H1 (cell line): ENCODE measurements at regions not wholly inside any gene's neighbourhood (a gene's known extent, or its start where the extent isn't known, plus 50 kb on each side); places are given as distances from the start of the nearest gene placed in this dataset.

Experiments used
- CTCF ChIA-PET: fragments of 300-600 bp; sonication (Branson Sonifier 250); formaldehyde crosslinking; loops from one replicate; lab custom pipeline; 2021; ENCODE audit not compliant: partially characterized antibody; lab: Charles Lee
- POLR2A ChIA-PET: fragments of 300-600 bp; sonication (Branson Sonifier 250); formaldehyde crosslinking; loops from one replicate; lab custom pipeline; 2021; ENCODE audit warnings: inconsistent platforms; ENCODE audit not compliant: partially characterized antibody; lab: Charles Lee
- DNase-seq, 2 experiments: peaks; one replicate each; pipeline versions ENCODE4 v3.0.0 to v3.0.0-alpha.2; 2010 to 2022; ENCODE audit warnings: low spot score in 2 of 2, low read depth in 1 of 2, mixed read lengths in 1 of 2
- FAIRE-seq: peaks from 2 replicates; lab custom pipeline; 2011; peaks lifted over from hg19 to GRCh38; lab: Jason Lieb, UNC
- H2AFZ ChIP-seq: 2 replicates; pipeline ENCODE4 v1.8.1; 2012; ENCODE audit warnings: low read length, inconsistent platforms
- H2AK5ac ChIP-seq: 2 replicates; pipeline ENCODE4 v1.6.1; 2013; ENCODE audit warnings: low read depth, low read length
- H2BK120ac ChIP-seq: replicated peaks from 2 replicates; pipeline ENCODE3; 2013; ENCODE audit warnings: low read depth, low read length, inconsistent platforms
- H2BK12ac ChIP-seq: 2 replicates; pipeline ENCODE4 v1.6.1; 2013; ENCODE audit warnings: low read depth, low read length
- H2BK15ac ChIP-seq: 2 replicates; pipeline ENCODE4 v1.6.1; 2013; ENCODE audit warnings: low read length
- H2BK20ac ChIP-seq: 2 replicates; pipeline ENCODE4 v1.6.1; 2013; ENCODE audit warnings: low read length
- H2BK5ac ChIP-seq: 2 replicates; pipeline ENCODE4 v1.6.1; 2013; ENCODE audit warnings: low read depth, low read length
- H3K14ac ChIP-seq: 2 replicates; pipeline ENCODE4 v1.6.1; 2013; ENCODE audit warnings: inconsistent platforms; ENCODE audit not compliant: insufficient read length
- H3K18ac ChIP-seq: 2 replicates; pipeline ENCODE4 v1.6.1; 2013; ENCODE audit warnings: low read length; ENCODE audit errors: extremely low read depth
- H3K23ac ChIP-seq: 2 replicates; pipeline ENCODE4 v1.6.1; 2013; ENCODE audit warnings: inconsistent platforms; ENCODE audit not compliant: insufficient read length
- H3K23me2 ChIP-seq: 2 replicates; pipeline ENCODE4 v1.6.1; 2013; ENCODE audit warnings: low read depth, low read length
- H3K27ac ChIP-seq: 2 replicates; pipeline ENCODE4 v1.6.1; 2011; ENCODE audit warnings: low read depth, low read length, inconsistent platforms
- H3K27me3 ChIP-seq, 4 experiments: replicated peaks in 1 of 4; 1 replicate in 1 of 4; 2 replicates in 3 of 4; pipeline versions ENCODE4 v1.6.1 to v1.8.1; 2011 to 2013; ENCODE audit warnings: low read length in 3 of 4, mild to moderate bottlenecking in 3 of 4, inconsistent platforms in 2 of 4, mixed read lengths in 2 of 4, moderate library complexity in 1 of 4; ENCODE audit not compliant: control insufficient read depth in 3 of 4, insufficient read depth in 3 of 4; ENCODE audit errors: extremely low read depth in 1 of 4
- H3K36me3 ChIP-seq, 4 experiments: 2 replicates each; pipeline versions ENCODE4 v1.6.1 to v1.8.1; 2011 to 2013; ENCODE audit warnings: mild to moderate bottlenecking in 4 of 4, low read length in 3 of 4, moderate library complexity in 2 of 4, control low read depth in 1 of 4, inconsistent platforms in 1 of 4; ENCODE audit not compliant: insufficient read depth in 4 of 4, control insufficient read depth in 2 of 4
- H3K4ac ChIP-seq: replicated peaks from 2 replicates; pipeline ENCODE3; 2013; ENCODE audit warnings: low read length, low read depth, mixed read lengths, inconsistent platforms; ENCODE audit not compliant: insufficient read length
- H3K4me1 ChIP-seq, 4 experiments: replicated peaks in 1 of 4; 1 replicate in 1 of 4; 2 replicates in 3 of 4; pipeline versions ENCODE4 v1.6.1 to v1.8.1; 2011 to 2013; ENCODE audit warnings: low read length in 3 of 4, inconsistent platforms in 2 of 4, mixed read lengths in 1 of 4; ENCODE audit not compliant: insufficient read depth in 4 of 4, control insufficient read depth in 3 of 4
- H3K4me2 ChIP-seq, 2 experiments: 2 replicates each; pipeline versions ENCODE4 v1.6.1 to v1.8.1; 2011 to 2013; ENCODE audit warnings: low read depth in 2 of 2, low read length in 2 of 2, control low read depth in 1 of 2, inconsistent platforms in 1 of 2, mild to moderate bottlenecking in 1 of 2; ENCODE audit not compliant: insufficient read depth in 1 of 2
- H3K4me3 ChIP-seq, 4 experiments: fragments of 200-600, 300-600 bp in 1 of 4; sonication (generic), shearing (Covaris generic), sonication (Bioruptor Twin) in 1 of 4; 2 replicates each; pipeline versions ENCODE4 v1.5.1 to v1.8.1; 2011 to 2016; ENCODE audit warnings: low read length in 4 of 4, low read depth in 3 of 4, control low read depth in 2 of 4, inconsistent platforms in 2 of 4, mild to moderate bottlenecking in 2 of 4, mixed read lengths in 1 of 4, moderate library complexity in 1 of 4; ENCODE audit not compliant: insufficient read depth in 2 of 4; ENCODE audit errors: extremely low read depth in 1 of 4
- H3K56ac ChIP-seq: replicated peaks from 2 replicates; pipeline ENCODE3; 2013; ENCODE audit warnings: low read depth, mild to moderate bottlenecking, mixed read lengths, low read length, inconsistent platforms; ENCODE audit not compliant: insufficient read length
- H3K79me1 ChIP-seq: 2 replicates; pipeline ENCODE4 v1.6.1; 2013; ENCODE audit warnings: low read depth, low read length, control low read depth
- H3K79me2 ChIP-seq, 2 experiments: 2 replicates each; pipeline versions ENCODE4 v1.6.1 to v1.8.1; 2012 to 2013; ENCODE audit warnings: low read length in 2 of 2, mild to moderate bottlenecking in 2 of 2, inconsistent platforms in 1 of 2; ENCODE audit not compliant: insufficient read depth in 2 of 2, control insufficient read depth in 1 of 2
- H3K9ac ChIP-seq, 4 experiments: replicated peaks in 1 of 4; 1 replicate in 1 of 4; 2 replicates in 3 of 4; pipeline versions ENCODE4 v1.6.1 to v1.8.1; 2011 to 2013; ENCODE audit warnings: low read depth in 3 of 4, low read length in 3 of 4, control low read depth in 2 of 4, mild to moderate bottlenecking in 2 of 4, moderate library complexity in 2 of 4, inconsistent platforms in 1 of 4; ENCODE audit errors: extremely low read depth in 1 of 4
- H3K9me3 ChIP-seq, 2 experiments: 2 replicates each; pipeline versions ENCODE4 v1.6.1 to v1.8.1; 2012 to 2013; ENCODE audit warnings: mild to moderate bottlenecking in 2 of 2, moderate library complexity in 2 of 2, control low read depth in 1 of 2, inconsistent platforms in 1 of 2, low read depth in 1 of 2, low read length in 1 of 2, mixed read lengths in 1 of 2; ENCODE audit not compliant: insufficient read depth in 2 of 2
- H4K20me1 ChIP-seq, 2 experiments: replicated peaks in 1 of 2; 2 replicates each; pipeline versions ENCODE3 to v1.8.1; 2011 to 2013; ENCODE audit warnings: inconsistent platforms in 2 of 2, low read length in 2 of 2, mild to moderate bottlenecking in 1 of 2; ENCODE audit not compliant: insufficient read depth in 2 of 2, control insufficient read depth in 1 of 2
- H4K5ac ChIP-seq: 2 replicates; pipeline ENCODE4 v1.6.1; 2013; ENCODE audit warnings: low read length, low read depth, mixed read lengths, inconsistent platforms; ENCODE audit not compliant: insufficient read length
- H4K8ac ChIP-seq: 2 replicates; pipeline ENCODE4 v1.8.0; 2013; ENCODE audit warnings: mild to moderate bottlenecking, moderate library complexity, low read length, inconsistent platforms; ENCODE audit not compliant: insufficient read depth; ENCODE audit errors: extremely low read depth
- H4K91ac ChIP-seq: replicated peaks from 2 replicates; pipeline ENCODE3; 2013; ENCODE audit warnings: low read length, mixed read lengths, inconsistent platforms; ENCODE audit not compliant: insufficient read length
- BRCA1 ChIP-seq: IDR thresholded peaks from 2 replicates; pipeline ENCODE4 v1.6.1; 2012; ENCODE audit warnings: low read depth, low read length, improper control_type of control experiment
- WGBS, 2 experiments: shearing (Covaris generic) in 1 of 2; methylation state at CpG; one replicate each; pipeline versions ENCODE4 v1.1.6 to v1.1.7; 2013 to 2015; ENCODE audit warnings: low lambda C conversion rate in 2 of 2, mixed read lengths in 2 of 2, inconsistent platforms in 1 of 2, low coverage in 1 of 2, missing lambda C conversion rate in 1 of 2; ENCODE audit not compliant: insufficient replicate concordance in 2 of 2, insufficient coverage in 1 of 2, insufficient read length in 1 of 2; ENCODE audit errors: extremely low coverage in 1 of 2, missing lambda C conversion rate in 1 of 2; 5-methylcytosine and 5-hydroxymethylcytosine counted together

DNA sequence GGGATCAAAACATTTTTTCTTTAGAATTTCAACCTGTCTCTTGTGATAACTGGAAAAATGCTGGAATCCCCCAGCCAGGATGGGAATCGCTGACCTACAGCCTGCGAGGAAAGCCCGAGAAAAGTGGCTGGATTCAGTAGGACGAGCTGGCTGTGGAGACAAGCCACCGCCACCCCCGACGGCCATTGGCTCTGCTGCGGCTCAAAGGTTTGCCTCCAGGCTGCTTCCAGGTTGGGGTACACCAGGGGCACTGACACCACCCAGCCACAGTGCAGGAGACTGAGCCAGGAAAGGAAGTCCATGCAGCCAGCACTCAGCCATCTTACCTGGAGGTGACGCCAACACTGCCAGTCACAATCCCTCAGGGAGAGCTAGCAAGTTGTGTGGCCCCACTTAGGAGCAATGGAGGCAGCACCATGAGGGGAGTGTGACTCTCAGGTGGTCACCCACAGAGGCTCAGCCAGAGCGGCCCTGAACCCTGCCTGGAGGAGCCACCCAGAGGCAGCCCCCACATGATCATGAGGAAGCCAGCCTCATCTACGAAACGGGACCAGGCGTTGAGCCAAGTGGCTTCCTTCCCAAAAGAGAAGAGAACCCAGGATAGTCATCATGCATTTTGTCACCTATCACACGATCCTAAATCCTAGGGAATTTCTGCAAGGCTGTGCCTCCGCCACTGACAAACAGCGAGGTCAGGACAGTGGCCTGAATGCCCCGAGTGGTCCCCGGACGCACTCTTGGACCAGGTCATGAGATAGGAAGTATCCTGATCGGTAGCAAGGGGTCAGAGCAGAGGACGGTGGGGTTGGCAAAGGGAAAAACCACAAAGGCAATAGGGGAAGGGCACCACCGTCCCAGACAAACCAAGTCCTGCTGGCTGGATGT, 84.8 kb downstream of the RBFOX3 start:
- no peak overlapping the region for H2BK20ac ChIP-seq
- peak overlapping the region; percentile 81 for H2BK15ac ChIP-seq
- no peak overlapping the region for H3K56ac ChIP-seq
- no peak for FAIRE-seq
- H2BK5ac ChIP-seq: no peak overlapping the region
- no peaks in the 10 kb centered on the region for H3K9me3 ChIP-seq
- no peak overlapping the region for H2BK120ac ChIP-seq
- H3K23ac ChIP-seq: no peak overlapping the region
- H4K5ac ChIP-seq: no peak overlapping the region
- H3K9ac ChIP-seq: no peak overlapping the region
- H3K27ac ChIP-seq: no peak overlapping the region
- peaks cover 4% of the 10 kb centered on the region; the same call in 1 of the 2 replicates for H3K23me2 ChIP-seq
- H4K8ac ChIP-seq: no peak overlapping the region
- POLR2A ChIA-PET: no interaction called here
- peaks cover 0 to 6% of the 10 kb centered on the region in 2 experiments for H4K20me1 ChIP-seq
- H3K36me3 ChIP-seq: no peaks in the 10 kb centered on the region; a peak in 3 of 8 replicates
- no peak overlapping the region for H3K4ac ChIP-seq
- CTCF ChIA-PET: interaction anchor here (1.0 kb wide), 3 partner anchors 36 to 128 kb away, joined by 3 read pairs; no protein-coding TSS in a partner anchor
- H3K27me3 ChIP-seq: peaks cover 0 to 4% (median 0%) of the 10 kb centered on the region in 4 experiments; a peak in 1 of 7 replicates
- H4K91ac ChIP-seq: no peak overlapping the region
- peaks cover 2 to 7% (median 7%) of the 10 kb centered on the region in 4 experiments for H3K4me1 ChIP-seq
- TF ChIP-seq BRCA1: no peak
- no peak overlapping the region for H3K14ac ChIP-seq
- no peak overlapping the region for H3K4me3 ChIP-seq
- no peak for DNase-seq
- H2AK5ac ChIP-seq: no peak overlapping the region
- H3K18ac ChIP-seq: no peak overlapping the region
- no peaks in the 10 kb centered on the region for H3K79me1 ChIP-seq
- H2BK12ac ChIP-seq: 0 out of 2 replicates have a peak overlapping the region, but pooled peaks have one; percentile 39
- peaks cover 0 to 2% of the 10 kb centered on the region in 2 experiments; a peak in 1 of 4 replicates for H3K79me2 ChIP-seq
- WGBS, 2 experiments: 85% methylated on average over 20 of the region's 22 CpGs; no CpG with 5 or more reads in 1 of the 2 experiments
- no peak overlapping the region for H3K4me2 ChIP-seq
- no peak overlapping the region for H2AFZ ChIP-seq
